PC-3 (cell line): ENCODE measurements at regions not wholly inside any gene's neighbourhood (a gene's known extent, or its start where the extent isn't known, plus 50 kb on each side); places are given as distances from the start of the nearest gene placed in this dataset.

Experiments used
- ATAC-seq: fragments of 200-7000 bp; cut with Tn5 transposase; 2 replicates; pipeline ENCODE4 v1.9.1; 2020; ENCODE audit warnings: mild to moderate bottlenecking, moderate library complexity
- BruUV-seq: library from RNA; stranded (reverse); fragments of 400-500 nt; replicated peaks from 2 replicates; lab custom pipeline; 2021; lab: Mats Ljungman, UMichigan
- CTCF ChIA-PET: fragments of 300-600 bp; sonication (Branson Sonifier 250); formaldehyde crosslinking; loops from one replicate; lab custom pipeline; 2022; ENCODE audit warnings: antibody characterized with exemption; lab: Charles Lee
- POLR2A ChIA-PET: fragments of 300-600 bp; sonication (Branson Sonifier 250); formaldehyde crosslinking; loops from one replicate; lab custom pipeline; 2022; ENCODE audit warnings: antibody characterized with exemption; ENCODE audit not compliant: unreplicated experiment; lab: Charles Lee
- DNase-seq: peaks from one replicate; pipeline ENCODE4 v3.0.0-alpha.2; 2015
- H2AFZ ChIP-seq: fragments of 300-600 bp; sonication (generic); 2 replicates; pipeline ENCODE4 v1.6.0; 2016; ENCODE audit warnings: antibody characterized with exemption, low read length
- H3F3A ChIP-seq: fragments of 300-600 bp; sonication (generic); one replicate; pipeline ENCODE4 v1.6.0; 2017; ENCODE audit warnings: antibody characterized with exemption, low read length, control low read depth, mild to moderate bottlenecking; ENCODE audit not compliant: unreplicated experiment
- H3K27ac ChIP-seq: fragments of 300-600 bp; sonication (generic); 2 replicates; pipeline ENCODE4 v1.5.1; 2016; ENCODE audit warnings: mild to moderate bottlenecking, low read length
- H3K27me3 ChIP-seq: fragments of 300-600 bp; sonication (generic); 2 replicates; pipeline ENCODE4 v1.6.1; 2016; ENCODE audit warnings: low read length, mixed read lengths
- H3K36me3 ChIP-seq: fragments of 300-600 bp; sonication (generic); 2 replicates; pipeline ENCODE4 v1.6.1; 2016; ENCODE audit warnings: low read depth, mixed run types, low read length, mixed read lengths
- H3K4me1 ChIP-seq: fragments of 300-600 bp; sonication (generic); 2 replicates; pipeline ENCODE4 v1.5.1; 2016; ENCODE audit warnings: low read length; ENCODE audit not compliant: insufficient read depth
- H3K4me2 ChIP-seq: fragments of 300-600 bp; sonication (generic); 2 replicates; pipeline ENCODE4 v1.6.0; 2016; ENCODE audit warnings: low read length
- H3K4me3 ChIP-seq: fragments of 300-600 bp; sonication (generic); 2 replicates; pipeline ENCODE4 v1.5.1; 2016; ENCODE audit warnings: mild to moderate bottlenecking, low read length, mixed read lengths
- H3K79me2 ChIP-seq: fragments of 300-600 bp; sonication (generic); 2 replicates; pipeline ENCODE4 v1.6.1; 2017; ENCODE audit warnings: low read length, mixed read lengths
- H3K9ac ChIP-seq: fragments of 300-600 bp; sonication (generic); 2 replicates; pipeline ENCODE4 v1.6.0; 2016; ENCODE audit warnings: mild to moderate bottlenecking, low read length
- H3K9me2 ChIP-seq: fragments of 300-600 bp; sonication (generic); replicated peaks from 2 replicates; pipeline ENCODE4 v1.6.1; 2016; ENCODE audit warnings: mixed run types, low read length, mixed read lengths
- H3K9me3 ChIP-seq: fragments of 300-600 bp; sonication (generic); 2 replicates; pipeline ENCODE4 v1.6.1; 2016; ENCODE audit warnings: low read length, mixed read lengths
- H4K20me1 ChIP-seq: fragments of 300-600 bp; sonication (generic); 2 replicates; pipeline ENCODE4 v1.6.1; 2016; ENCODE audit warnings: low read length, mixed read lengths
- EZH2 ChIP-seq: fragments of 300-600 bp; sonication (generic); IDR thresholded peaks from one replicate; pipeline ENCODE4 v1.6.1; 2017; ENCODE audit warnings: antibody characterized with exemption, mild to moderate bottlenecking, low read length; ENCODE audit not compliant: unreplicated experiment
- EZH2phosphoT487 ChIP-seq: fragments of 300-600 bp; sonication (generic); IDR thresholded peaks from 2 replicates; pipeline ENCODE4 v1.6.1; 2018; ENCODE audit warnings: mild to moderate bottlenecking, antibody characterized with exemption, low read length, borderline replicate concordance
- intact Hi-C: fragments of 100-400 bp; cut with micrococcal nuclease; formaldehyde crosslinking; loops from 2 replicates; pipeline ENCODE4 v1.9.0; 2023
- TF ChIP-seq, protein P1 (sequence below): fragments of 300-600 bp; sonication (generic); conservative IDR thresholded peaks from 2 replicates; pipeline ENCODE4 v1.5.1; 2017; ENCODE audit warnings: antibody characterized with exemption, low read depth, mild to moderate bottlenecking, low read length

DNA sequence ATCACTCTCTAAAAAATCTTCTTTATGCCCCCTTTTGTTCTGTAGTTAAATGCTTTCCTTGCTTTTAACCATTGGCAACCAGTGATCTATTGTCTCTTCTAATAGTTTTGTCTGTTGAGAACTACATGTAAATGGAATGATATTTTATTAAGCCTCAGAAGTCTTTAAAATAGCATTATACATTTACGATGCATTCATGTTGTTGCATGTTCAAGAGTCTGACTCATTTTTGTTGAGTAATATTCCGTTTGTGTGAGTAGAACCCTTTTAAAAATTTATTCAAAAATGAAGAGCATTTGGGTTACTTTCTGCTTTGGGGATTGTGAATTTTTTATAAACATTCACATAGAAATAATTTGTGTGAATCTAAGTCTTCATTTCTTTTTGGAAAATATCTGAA lies 1352.9 kb downstream of the NCAM2 start:
- H3K36me3 ChIP-seq: no peaks in the 10 kb centered on the region
- no TSS peak for BruUV-seq
- no peaks in the 10 kb centered on the region for H3K79me2 ChIP-seq
- H3K27me3 ChIP-seq: no peaks in the 10 kb centered on the region
- intact Hi-C loops: no loop called here
- no peak overlapping the region for H3K4me2 ChIP-seq
- DNase-seq (no peak), ATAC-seq (no peak)
- no peak overlapping the region for H3K27ac ChIP-seq
- no peak overlapping the region for H3K4me3 ChIP-seq
- H3K9me2 ChIP-seq: no peaks in the 10 kb centered on the region
- H2AFZ ChIP-seq: no peak overlapping the region
- POLR2A ChIA-PET: no interaction called here
- H4K20me1 ChIP-seq: no peaks in the 10 kb centered on the region
- TF ChIP-seq EZH2 (no peak), EZH2phosphoT487 (no peak)
- TF ChIP-seq, protein P1, sequence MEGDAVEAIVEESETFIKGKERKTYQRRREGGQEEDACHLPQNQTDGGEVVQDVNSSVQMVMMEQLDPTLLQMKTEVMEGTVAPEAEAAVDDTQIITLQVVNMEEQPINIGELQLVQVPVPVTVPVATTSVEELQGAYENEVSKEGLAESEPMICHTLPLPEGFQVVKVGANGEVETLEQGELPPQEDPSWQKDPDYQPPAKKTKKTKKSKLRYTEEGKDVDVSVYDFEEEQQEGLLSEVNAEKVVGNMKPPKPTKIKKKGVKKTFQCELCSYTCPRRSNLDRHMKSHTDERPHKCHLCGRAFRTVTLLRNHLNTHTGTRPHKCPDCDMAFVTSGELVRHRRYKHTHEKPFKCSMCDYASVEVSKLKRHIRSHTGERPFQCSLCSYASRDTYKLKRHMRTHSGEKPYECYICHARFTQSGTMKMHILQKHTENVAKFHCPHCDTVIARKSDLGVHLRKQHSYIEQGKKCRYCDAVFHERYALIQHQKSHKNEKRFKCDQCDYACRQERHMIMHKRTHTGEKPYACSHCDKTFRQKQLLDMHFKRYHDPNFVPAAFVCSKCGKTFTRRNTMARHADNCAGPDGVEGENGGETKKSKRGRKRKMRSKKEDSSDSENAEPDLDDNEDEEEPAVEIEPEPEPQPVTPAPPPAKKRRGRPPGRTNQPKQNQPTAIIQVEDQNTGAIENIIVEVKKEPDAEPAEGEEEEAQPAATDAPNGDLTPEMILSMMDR: no peak
- CTCF ChIA-PET: no interaction called here
- no peaks in the 10 kb centered on the region for H3F3A ChIP-seq
- H3K9ac ChIP-seq: no peak overlapping the region
- H3K9me3 ChIP-seq: 0 out of 2 replicates have a peak, but pooled peaks cover 6% of the 10 kb centered on the region
- no peaks in the 10 kb centered on the region for H3K4me1 ChIP-seq

DNA sequence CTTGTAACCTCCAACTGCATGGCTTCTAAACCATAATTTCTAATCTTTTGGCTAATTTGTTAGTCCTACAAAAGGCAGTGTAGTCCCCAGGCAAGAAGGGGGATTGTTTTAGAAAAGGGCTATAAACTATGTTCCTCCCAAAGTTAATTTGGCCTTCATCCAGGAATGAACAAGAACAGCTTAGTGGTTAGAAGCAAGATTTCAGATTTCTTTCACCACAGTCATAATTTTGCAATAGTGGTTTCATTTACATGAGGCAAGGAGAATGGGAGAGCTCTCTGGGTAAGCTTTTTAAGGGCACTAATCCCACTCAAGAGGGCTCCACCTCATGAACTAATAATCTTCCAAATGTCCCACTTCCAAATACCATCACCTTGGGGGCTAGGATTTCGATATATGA lies 1353.9 kb downstream of the NCAM2 start:
- Histone ChIP-seq H3K27me3 (no peaks in the 10 kb centered on the region), H3K36me3 (no peaks in the 10 kb centered on the region), H3K9me3 (0 out of 2 replicates have a peak, but pooled peaks cover 6% of the 10 kb centered on the region), H2AFZ (no peak overlapping the region), H3K9me2 (no peaks in the 10 kb centered on the region), H3K9ac (no peak overlapping the region), H3K27ac (no peak overlapping the region), H3K4me1 (no peaks in the 10 kb centered on the region), H4K20me1 (no peaks in the 10 kb centered on the region), H3K79me2 (no peaks in the 10 kb centered on the region), H3F3A (no peaks in the 10 kb centered on the region), H3K4me2 (no peak overlapping the region), H3K4me3 (no peak overlapping the region)
- BruUV-seq: no TSS peak
- ATAC-seq (no peak), DNase-seq (no peak)
- POLR2A ChIA-PET: no interaction called here
- CTCF ChIA-PET: no interaction called here
- no peak for TF ChIP-seq EZH2
- no peak for TF ChIP-seq EZH2phosphoT487
- TF ChIP-seq, protein P1: no peak
- intact Hi-C loops: no loop called here

DNA sequence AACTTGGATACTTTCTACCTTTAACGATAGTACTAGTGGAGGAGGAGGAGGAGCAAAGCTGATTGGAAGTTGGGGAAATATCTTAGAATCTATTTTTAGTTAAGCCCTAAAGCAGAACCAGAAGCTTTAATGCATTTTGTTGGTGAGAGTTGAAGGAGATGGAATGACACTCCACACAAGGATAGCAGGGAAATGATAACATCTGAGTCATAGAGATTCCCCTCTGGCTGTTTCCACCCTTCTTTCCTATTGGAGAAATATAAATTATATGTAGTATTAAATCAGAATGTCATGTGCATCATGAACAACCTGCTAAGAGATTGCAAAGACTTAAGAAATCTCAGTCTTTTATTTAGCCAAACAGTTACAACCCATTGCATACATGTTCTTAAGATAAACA lies 1357.7 kb downstream of the NCAM2 start:
- Histone ChIP-seq H2AFZ (no peak overlapping the region), H3K9me3 (no peaks in the 10 kb centered on the region), H3K9ac (no peak overlapping the region), H3K27me3 (no peaks in the 10 kb centered on the region), H3K4me2 (no peak overlapping the region), H4K20me1 (no peaks in the 10 kb centered on the region), H3K27ac (no peak overlapping the region), H3K79me2 (no peaks in the 10 kb centered on the region), H3F3A (no peaks in the 10 kb centered on the region), H3K4me1 (no peaks in the 10 kb centered on the region), H3K36me3 (no peaks in the 10 kb centered on the region), H3K9me2 (no peaks in the 10 kb centered on the region), H3K4me3 (no peak overlapping the region)
- ATAC-seq: no peak
- peak; percentile 7 for DNase-seq
- intact Hi-C loops: no loop called here
- CTCF ChIA-PET: no interaction called here
- no TSS peak for BruUV-seq
- POLR2A ChIA-PET: no interaction called here
- TF ChIP-seq EZH2 (no peak), EZH2phosphoT487 (no peak)
- TF ChIP-seq, protein P1: no peak
